ENCODE measurements at regions not wholly inside any gene's neighbourhood (a gene's known extent, or its start where the extent isn't known, plus 50 kb on each side); places are given as distances from the start of the nearest gene placed in this dataset.
"Not testable (repeated sequence)": the region's sequence is repeated elsewhere in the genome, so short reads cannot be mapped to it uniquely, and the experiment has no call there.

DNA sequence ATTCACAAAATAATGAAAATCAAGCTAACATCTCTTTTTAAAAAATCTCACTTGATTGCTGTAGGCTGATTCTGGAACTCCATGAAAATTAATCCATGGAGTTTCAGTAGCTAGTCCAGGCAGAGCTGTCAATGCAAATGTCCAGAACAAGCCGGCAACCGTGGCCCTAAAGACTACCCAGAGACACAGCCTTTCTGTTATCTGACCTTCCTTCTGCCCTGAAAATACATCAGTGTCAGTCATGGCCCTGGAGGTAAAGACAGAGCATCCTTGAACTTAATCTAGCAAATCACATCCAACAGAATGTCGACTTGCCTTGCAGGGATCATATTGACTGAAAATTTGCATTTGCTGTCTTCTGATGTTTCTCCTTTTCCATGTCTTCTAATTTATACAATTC, 887.4 kb upstream of the B3GALT2 start:
- DNase-seq = no peak

GRCh38 chr1:194071205-194071604, 884.8 kb upstream of the B3GALT2 start:
- DNase-seq = no peak

DNA sequence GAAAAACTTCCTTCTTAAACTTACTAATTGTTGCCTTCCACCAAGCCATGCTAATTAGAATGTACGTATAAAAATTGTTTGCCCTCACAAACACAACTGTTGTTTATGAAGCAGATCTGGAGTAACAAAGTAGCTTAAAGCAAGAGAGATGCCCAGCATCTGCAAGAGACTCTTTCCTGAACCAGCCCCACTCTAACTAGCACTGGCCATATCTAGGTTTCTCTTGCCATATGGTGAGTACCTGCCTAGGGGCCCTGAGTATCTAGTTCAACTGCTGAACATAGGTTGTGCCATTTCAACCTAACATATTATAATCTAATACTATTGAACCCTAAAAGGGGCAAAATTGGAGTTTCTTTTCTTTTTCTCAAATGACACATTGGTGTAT, 883.4 kb upstream of the B3GALT2 start:
- no peak for DNase-seq

- DNase-seq = no peak
Observed at GRCh38 chr1:194069168-194069830, 882.9 kb upstream of the B3GALT2 start.

- no peak for DNase-seq
Observed at GRCh38 chr1:194068446-194069167, 882.2 kb upstream of the B3GALT2 start.

DNA sequence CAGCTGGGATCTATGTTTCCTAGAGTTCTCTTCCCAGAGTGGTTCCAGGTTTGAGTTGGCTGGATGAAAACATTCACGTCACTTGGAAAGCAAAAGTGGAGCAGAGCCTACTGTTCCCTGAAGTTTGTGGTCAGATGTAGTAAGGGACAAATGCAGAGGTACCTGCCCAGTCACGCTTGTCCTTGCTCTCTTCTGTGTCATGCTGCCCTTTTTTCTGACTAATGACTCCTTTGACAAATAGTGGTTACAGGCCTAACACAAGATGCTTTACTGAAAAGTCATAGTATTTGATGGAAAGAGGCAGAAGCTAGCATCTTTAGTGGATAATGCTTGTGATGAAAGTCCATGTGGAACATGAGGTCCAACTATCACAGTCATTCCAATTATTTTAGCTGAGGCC, 881.4 kb upstream of the B3GALT2 start:
- DNase-seq = no peak

GRCh38 chr1:194062962-194063361, 876.5 kb upstream of the B3GALT2 start:
- no peak for DNase-seq

GRCh38 chr1:194062526-194062925, 876.1 kb upstream of the B3GALT2 start:
- DNase-seq = no peak

- DNase-seq = no peak
Observed at GRCh38 chr1:194060481-194060880, 874.1 kb upstream of the B3GALT2 start.

DNA sequence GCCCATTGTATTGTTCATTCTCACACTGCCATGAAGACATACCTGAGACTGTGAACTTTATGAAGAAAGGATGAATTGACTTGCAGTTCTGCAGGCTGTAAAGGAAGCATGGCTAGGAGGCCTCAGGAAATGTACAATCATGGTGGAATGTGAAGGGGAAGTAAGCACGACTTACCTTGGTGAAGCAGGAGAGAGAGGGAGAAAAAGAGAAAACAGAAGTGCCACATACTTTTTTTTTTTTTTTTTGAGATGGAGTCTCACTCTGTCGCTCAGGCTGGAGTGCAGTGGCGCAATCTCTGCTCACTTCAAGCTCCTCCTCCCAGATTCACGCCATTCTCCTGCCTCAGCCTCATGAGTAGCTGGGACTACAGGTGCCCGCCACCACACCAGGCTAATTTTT, 871.9 kb upstream of the B3GALT2 start:
- not testable (repeated sequence) for DNase-seq

DNA sequence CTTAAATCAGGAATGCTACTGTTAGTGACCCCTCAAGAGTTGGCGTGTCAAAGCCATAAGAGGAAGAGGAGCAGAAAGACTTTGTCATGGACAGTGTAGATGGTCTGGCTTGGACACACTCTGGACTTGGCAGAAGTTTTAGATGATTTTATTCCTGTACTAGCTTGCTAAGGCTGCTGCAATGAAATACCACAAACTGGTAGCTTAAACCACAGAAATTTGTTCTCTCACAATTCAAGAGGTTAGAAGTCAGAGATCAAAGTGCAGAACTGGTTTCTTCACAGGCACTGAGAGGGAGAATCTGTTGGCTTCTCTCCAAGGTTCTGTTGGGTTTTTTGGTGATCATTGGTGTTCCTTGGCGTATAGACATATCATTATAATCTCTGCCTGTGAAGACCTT, 869.8 kb upstream of the B3GALT2 start:
- no peak for DNase-seq

GRCh38 chr1:194055536-194055935, 869.1 kb upstream of the B3GALT2 start:
- DNase-seq = no peak

GRCh38 chr1:194052514-194053338, 866.3 kb upstream of the B3GALT2 start:
- DNase-seq = no peak

GRCh38 chr1:194047921-194048320, 861.5 kb upstream of the B3GALT2 start:
- DNase-seq = no peak

DNA sequence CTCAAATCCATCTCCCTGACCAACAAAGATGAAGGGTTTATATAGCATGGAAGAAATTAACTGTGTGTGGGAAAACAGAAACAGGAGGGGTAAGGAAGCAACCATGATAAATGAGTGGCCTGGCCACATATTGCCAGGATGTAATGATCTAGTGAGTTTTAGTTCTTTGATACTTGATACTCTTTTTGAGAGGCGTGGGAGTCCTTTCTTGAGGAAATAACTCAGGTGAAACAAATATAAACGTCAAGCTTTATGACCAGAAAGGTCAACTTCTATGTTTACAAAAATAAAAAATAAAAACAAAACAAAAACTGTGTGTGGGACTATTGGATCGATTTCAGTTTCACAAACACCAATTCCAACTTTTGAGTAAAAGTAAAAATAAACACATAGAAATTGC, 860.8 kb upstream of the B3GALT2 start:
- DNase-seq = no peak

GRCh38 chr1:194045416-194045815, 859.0 kb upstream of the B3GALT2 start:
- DNase-seq = no peak

DNA sequence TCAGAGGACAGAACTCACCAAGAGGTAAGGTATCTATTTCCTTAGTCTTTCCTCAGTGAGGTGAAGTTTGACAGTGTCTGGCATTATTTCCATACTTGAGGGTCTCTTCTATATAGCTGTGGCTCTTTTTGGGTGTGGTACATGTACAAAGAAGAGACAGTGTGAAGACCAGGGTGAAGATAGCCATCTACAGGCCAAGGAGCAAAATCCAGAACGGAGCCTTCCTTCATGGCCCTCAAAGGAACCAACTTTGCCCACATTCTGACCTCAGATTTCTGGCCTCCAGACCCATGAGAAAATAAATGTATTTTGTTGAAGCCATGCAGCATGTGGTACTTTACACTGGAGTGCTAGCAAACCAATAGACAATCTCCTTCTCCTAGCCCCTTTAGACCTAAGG, 858.5 kb upstream of the B3GALT2 start:
- no peak for DNase-seq

- DNase-seq = no peak
Observed at GRCh38 chr1:194043984-194044755, 857.8 kb upstream of the B3GALT2 start.

DNA sequence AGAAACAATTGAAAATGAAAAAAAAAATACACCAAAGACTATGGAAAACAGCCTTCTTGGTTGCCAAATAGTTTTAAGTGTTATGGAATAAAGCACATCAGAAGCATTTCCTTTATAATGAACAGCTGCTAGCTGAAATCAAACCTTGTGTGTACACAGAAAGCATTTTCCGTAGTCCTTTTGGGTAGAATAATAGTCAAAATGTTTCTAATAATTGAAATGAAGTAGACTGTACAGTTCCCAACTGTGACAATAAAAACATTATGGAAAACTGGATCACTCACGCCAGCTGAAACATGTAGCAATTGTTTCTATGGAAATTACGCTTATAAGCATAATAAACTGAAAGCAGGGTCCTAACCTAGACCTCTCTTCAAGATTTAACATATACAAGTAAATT, 856.3 kb upstream of the B3GALT2 start:
- no peak for DNase-seq

- DNase-seq = no peak
Observed at GRCh38 chr1:194040496-194040895, 854.1 kb upstream of the B3GALT2 start.

GRCh38 chr1:194039578-194039977, 853.2 kb upstream of the B3GALT2 start:
- DNase-seq = no peak

DNA sequence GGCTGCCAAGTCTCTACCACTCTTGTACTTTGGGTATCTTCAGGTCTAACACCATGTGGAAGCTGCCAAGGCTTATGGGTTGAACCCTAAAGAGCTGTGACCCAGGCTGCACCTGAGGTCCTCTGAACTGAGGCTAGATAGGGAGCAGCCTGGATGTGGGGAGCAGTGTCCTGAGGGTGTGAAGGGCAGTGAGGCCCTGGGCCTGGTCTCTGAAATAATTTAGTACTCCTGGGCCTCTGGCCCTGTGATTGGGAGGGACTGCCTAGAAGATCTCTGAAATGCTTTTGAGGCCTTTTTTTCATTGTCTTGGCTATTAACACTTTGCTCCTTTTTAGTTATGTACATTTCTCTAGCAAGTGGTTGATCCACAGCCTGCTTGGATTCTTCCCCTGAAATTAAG, 847.2 kb upstream of the B3GALT2 start:
- DNase-seq = no peak

GRCh38 chr1:194028002-194028401, 841.6 kb upstream of the B3GALT2 start:
- DNase-seq = no peak

Data from NCI-H1417 treated with DMSO at 0.1 percent for 48 hours (cell line).